ENCODE measurements at regions not wholly inside any gene's neighbourhood (a gene's known extent, or its start where the extent isn't known, plus 50 kb on each side); places are given as distances from the start of the nearest gene placed in this dataset.

- no peak for TF ChIP-seq YY1 (IDR thresholded peaks at IDR 0.05; ENCODE audit: low read depth)
- TF ChIP-seq USF1 (IDR thresholded peaks at IDR 0.05) = no peak
- no peak for TF ChIP-seq EGR1 (IDR thresholded peaks at IDR 0.05)
- no peak for TF ChIP-seq CREB1 (IDR thresholded peaks at IDR 0.05; ENCODE audit: low read depth)
These were observed 358.2 kb downstream of the HTR1A start for GRCh38 chr5:63603996-63604395.

GRCh38 chr5:63602971-63603370, 359.3 kb downstream of the HTR1A start:
- no peak for TF ChIP-seq EGR1 (IDR thresholded peaks at IDR 0.05)
- TF ChIP-seq CREB1 (IDR thresholded peaks at IDR 0.05; ENCODE audit: low read depth) = no peak
- TF ChIP-seq TAF1 (IDR thresholded peaks at IDR 0.05; ENCODE audit: low read depth) = no peak
- no peak for TF ChIP-seq ZBTB7A (IDR thresholded peaks at IDR 0.05; ENCODE audit: low read depth)
- no peak for TF ChIP-seq NFIC (IDR thresholded peaks at IDR 0.05)
- TF ChIP-seq RAD21 (IDR thresholded peaks at IDR 0.05; ENCODE audit: low read depth) = no peak

- TF ChIP-seq CREB1 (IDR thresholded peaks at IDR 0.05; ENCODE audit: low read depth) (no peak), TCF12 (IDR thresholded peaks at IDR 0.05; ENCODE audit: low read depth) (no peak), ZBTB7A (IDR thresholded peaks at IDR 0.05; ENCODE audit: low read depth) (no peak), FOXM1 (IDR thresholded peaks at IDR 0.05; ENCODE audit: borderline replicate concordance, low read depth) (no peak), NFIC (IDR thresholded peaks at IDR 0.05) (no peak), CEBPB (IDR thresholded peaks at IDR 0.05) (no peak), EP300 (IDR thresholded peaks at IDR 0.05; ENCODE audit: borderline replicate concordance) (no peak), EGR1 (IDR thresholded peaks at IDR 0.05) (no peak), REST (IDR thresholded peaks at IDR 0.05; ENCODE audit: low read depth) (no peak), YY1 (IDR thresholded peaks at IDR 0.05; ENCODE audit: low read depth) (no peak), MAX (IDR thresholded peaks at IDR 0.05) (no peak)
These were observed 366.0 kb downstream of the HTR1A start for GRCh38 chr5:63596254-63596653.

- TF ChIP-seq FOXM1 (IDR thresholded peaks at IDR 0.05; ENCODE audit: borderline replicate concordance, low read depth) = no peak
- TF ChIP-seq NFIC (IDR thresholded peaks at IDR 0.05) = no peak
- no peak for TF ChIP-seq YY1 (IDR thresholded peaks at IDR 0.05; ENCODE audit: low read depth)
- no peak for TF ChIP-seq TCF12 (IDR thresholded peaks at IDR 0.05; ENCODE audit: low read depth)
- TF ChIP-seq RAD21 (IDR thresholded peaks at IDR 0.05; ENCODE audit: low read depth) = no peak
- no peak for TF ChIP-seq TEAD4 (IDR thresholded peaks at IDR 0.05)
- TF ChIP-seq CREB1 (IDR thresholded peaks at IDR 0.05; ENCODE audit: low read depth) = no peak
- no peak for TF ChIP-seq MAX (IDR thresholded peaks at IDR 0.05)
- no peak for TF ChIP-seq TAF1 (IDR thresholded peaks at IDR 0.05; ENCODE audit: low read depth)
- TF ChIP-seq CEBPB (IDR thresholded peaks at IDR 0.05) = no peak
- TF ChIP-seq EGR1 (IDR thresholded peaks at IDR 0.05) = no peak
These were observed 388.9 kb downstream of the HTR1A start for GRCh38 chr5:63573380-63573779.

- TF ChIP-seq FOXM1 (IDR thresholded peaks at IDR 0.05; ENCODE audit: borderline replicate concordance, low read depth) = no peak
- TF ChIP-seq CEBPB (IDR thresholded peaks at IDR 0.05) = no peak
- TF ChIP-seq CREB1 (IDR thresholded peaks at IDR 0.05; ENCODE audit: low read depth) = no peak
- TF ChIP-seq EP300 (IDR thresholded peaks at IDR 0.05; ENCODE audit: borderline replicate concordance) = no peak
- TF ChIP-seq YY1 (IDR thresholded peaks at IDR 0.05; ENCODE audit: low read depth) = no peak
- TF ChIP-seq RAD21 (IDR thresholded peaks at IDR 0.05; ENCODE audit: low read depth) = no peak
- TF ChIP-seq TCF12 (IDR thresholded peaks at IDR 0.05; ENCODE audit: low read depth) = no peak
- TF ChIP-seq TAF1 (IDR thresholded peaks at IDR 0.05; ENCODE audit: low read depth) = no peak
- TF ChIP-seq REST (IDR thresholded peaks at IDR 0.05; ENCODE audit: low read depth) = no peak
- TF ChIP-seq EGR1 (IDR thresholded peaks at IDR 0.05) = no peak
- TF ChIP-seq NFIC (IDR thresholded peaks at IDR 0.05) = no peak
- TF ChIP-seq TEAD4 (IDR thresholded peaks at IDR 0.05) = no peak
- no peak for TF ChIP-seq ZBTB7A (IDR thresholded peaks at IDR 0.05; ENCODE audit: low read depth)
- TF ChIP-seq MAX (IDR thresholded peaks at IDR 0.05) = no peak
- TF ChIP-seq USF1 (IDR thresholded peaks at IDR 0.05) = no peak
These were observed 389.5 kb downstream of the HTR1A start for GRCh38 chr5:63572740-63573139.

GRCh38 chr5:63570752-63571151, 391.5 kb downstream of the HTR1A start:
- no peak for TF ChIP-seq ZBTB7A (IDR thresholded peaks at IDR 0.05; ENCODE audit: low read depth)
- no peak for TF ChIP-seq YY1 (IDR thresholded peaks at IDR 0.05; ENCODE audit: low read depth)
- no peak for TF ChIP-seq RAD21 (IDR thresholded peaks at IDR 0.05; ENCODE audit: low read depth)
- no peak for TF ChIP-seq EGR1 (IDR thresholded peaks at IDR 0.05)
- TF ChIP-seq CEBPB (IDR thresholded peaks at IDR 0.05) = no peak
- no peak for TF ChIP-seq REST (IDR thresholded peaks at IDR 0.05; ENCODE audit: low read depth)
- TF ChIP-seq CREB1 (IDR thresholded peaks at IDR 0.05; ENCODE audit: low read depth) = no peak
- no peak for TF ChIP-seq TEAD4 (IDR thresholded peaks at IDR 0.05)
- no peak for TF ChIP-seq TAF1 (IDR thresholded peaks at IDR 0.05; ENCODE audit: low read depth)
